Fibroblast of the aortic adventitia (primary cell): ENCODE measurements at regions not wholly inside any gene's neighbourhood (a gene's known extent, or its start where the extent isn't known, plus 50 kb on each side); places are given as distances from the start of the nearest gene placed in this dataset.

ENCODE experiments used
- DNase-seq: peaks from one replicate; pipeline ENCODE4 v3.0.0-alpha.2; 2010; ENCODE audit warnings: low read depth
- H3K4me3 ChIP-seq: 2 replicates; pipeline ENCODE4 v1.5.1; 2011; ENCODE audit warnings: low read depth, mild to moderate bottlenecking, control low read depth, low read length, moderate library complexity
- CTCF ChIP-seq: IDR thresholded peaks from 2 replicates; pipeline ENCODE4 v1.5.1; 2011; ENCODE audit warnings: mild to moderate bottlenecking, low read length, control low read depth, inconsistent platforms; ENCODE audit not compliant: insufficient read depth

- DNase-seq: no peak
- H3K4me3 ChIP-seq: no peak overlapping the region
- no peak for TF ChIP-seq CTCF
These were observed 2166.6 kb downstream of the TP53TG3F start for GRCh38 chr16:35626041-35626440.

GRCh38 chr16:35628976-35629375 lies 2169.6 kb downstream of the TP53TG3F start:
- no peak for TF ChIP-seq CTCF

GRCh38 chr16:35631261-35631945 lies 2172.0 kb downstream of the TP53TG3F start:
- TF ChIP-seq CTCF: no peak

More at GRCh38 chr16:35628976-35629375, 2169.6 kb downstream of the TP53TG3F start:
- DNase-seq: no peak
- no peak overlapping the region for H3K4me3 ChIP-seq

GRCh38 chr16:35636480-35637230 lies 2177.2 kb downstream of the TP53TG3F start:
- no peak for DNase-seq
- TF ChIP-seq CTCF: no peak
- H3K4me3 ChIP-seq: no peak overlapping the region

More at GRCh38 chr16:35631261-35631945, 2172.0 kb downstream of the TP53TG3F start:
- no peak for DNase-seq
- H3K4me3 ChIP-seq: no peak overlapping the region

- no peak for TF ChIP-seq CTCF
- DNase-seq: no peak
- no peak overlapping the region for H3K4me3 ChIP-seq
These were observed 2178.3 kb downstream of the TP53TG3F start for GRCh38 chr16:35637683-35638082.

GRCh38 chr16:35639233-35640205 lies 2180.1 kb downstream of the TP53TG3F start:
- H3K4me3 ChIP-seq: no peak overlapping the region
- DNase-seq: no peak
- no peak for TF ChIP-seq CTCF
